Fibroblast of lung (primary cell): ENCODE measurements at regions not wholly inside any gene's neighbourhood (a gene's known extent, or its start where the extent isn't known, plus 50 kb on each side); places are given as distances from the start of the nearest gene placed in this dataset.

Source experiments
- EZH2 ChIP-seq: IDR thresholded peaks from 2 replicates; pipeline ENCODE4 v1.5.1; 2012; ENCODE audit warnings: low read length, control low read depth, mild to moderate bottlenecking; ENCODE audit errors: missing control alignments
- TF ChIP-seq, protein P1 (sequence below), 2 donors: IDR thresholded peaks in 1 of 2; conservative IDR thresholded peaks in 1 of 2; 1 replicate in 1 of 2; 2 replicates in 1 of 2; pipeline ENCODE4 v1.5.1; 2011 to 2012; ENCODE audit warnings: low read length in 2 of 2, control low read depth in 1 of 2, inconsistent platforms in 1 of 2, low read depth in 1 of 2, mild to moderate bottlenecking in 1 of 2

DNA sequence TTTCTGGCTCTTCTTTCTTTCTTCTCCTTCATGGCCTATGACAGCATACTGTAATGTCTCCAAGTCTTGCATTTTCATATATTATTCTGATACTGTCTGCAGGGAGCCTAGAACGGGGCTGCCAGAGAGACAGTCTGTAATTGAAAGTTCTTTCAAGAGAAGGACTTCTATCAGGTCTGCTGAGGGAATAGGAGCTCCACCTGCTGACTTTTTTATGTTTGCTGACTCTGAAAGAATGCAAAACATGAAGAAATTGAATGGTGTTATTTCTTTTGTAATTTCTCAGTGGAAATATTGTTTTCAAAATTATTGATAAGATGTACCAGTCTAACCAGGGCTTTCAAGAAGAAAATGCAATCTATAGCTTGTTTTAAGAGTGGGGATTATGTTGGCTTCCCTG, 121.9 kb upstream of the RFX3 start:
- TF ChIP-seq, protein P1, sequence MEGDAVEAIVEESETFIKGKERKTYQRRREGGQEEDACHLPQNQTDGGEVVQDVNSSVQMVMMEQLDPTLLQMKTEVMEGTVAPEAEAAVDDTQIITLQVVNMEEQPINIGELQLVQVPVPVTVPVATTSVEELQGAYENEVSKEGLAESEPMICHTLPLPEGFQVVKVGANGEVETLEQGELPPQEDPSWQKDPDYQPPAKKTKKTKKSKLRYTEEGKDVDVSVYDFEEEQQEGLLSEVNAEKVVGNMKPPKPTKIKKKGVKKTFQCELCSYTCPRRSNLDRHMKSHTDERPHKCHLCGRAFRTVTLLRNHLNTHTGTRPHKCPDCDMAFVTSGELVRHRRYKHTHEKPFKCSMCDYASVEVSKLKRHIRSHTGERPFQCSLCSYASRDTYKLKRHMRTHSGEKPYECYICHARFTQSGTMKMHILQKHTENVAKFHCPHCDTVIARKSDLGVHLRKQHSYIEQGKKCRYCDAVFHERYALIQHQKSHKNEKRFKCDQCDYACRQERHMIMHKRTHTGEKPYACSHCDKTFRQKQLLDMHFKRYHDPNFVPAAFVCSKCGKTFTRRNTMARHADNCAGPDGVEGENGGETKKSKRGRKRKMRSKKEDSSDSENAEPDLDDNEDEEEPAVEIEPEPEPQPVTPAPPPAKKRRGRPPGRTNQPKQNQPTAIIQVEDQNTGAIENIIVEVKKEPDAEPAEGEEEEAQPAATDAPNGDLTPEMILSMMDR (conservative IDR thresholded peaks at IDR 0.05 in 1 of 2, IDR thresholded peaks at IDR 0.05 in 1 of 2; ENCODE audit: low read depth in 1 of 2, low read length in 2 of 2) = no peak
- TF ChIP-seq EZH2 = no peak
